CD14-positive monocyte (primary cell): ENCODE measurements at regions not wholly inside any gene's neighbourhood (a gene's known extent, or its start where the extent isn't known, plus 50 kb on each side); places are given as distances from the start of the nearest gene placed in this dataset.
"Not testable (repeated sequence)": the region's sequence is repeated elsewhere in the genome, so short reads cannot be mapped to it uniquely, and the experiment has no call there.

ENCODE experiments used
- DNase-seq, 3 donors: peaks; one replicate each; pipeline ENCODE4 v3.0.0-alpha.2; 2011 to 2022
- H2AFZ ChIP-seq: 2 replicates; pipeline ENCODE4 v1.6.0; 2012; ENCODE audit warnings: mild to moderate bottlenecking, low read depth, low read length, inconsistent platforms; ENCODE audit not compliant: insufficient read depth, poor library complexity, severe bottlenecking
- H3K27ac ChIP-seq, 2 donors: 1 replicate in 1 of 2; 2 replicates in 1 of 2; pipeline ENCODE4 v1.5.1; 2012 to 2013; ENCODE audit warnings: low read length in 2 of 2, control low read depth in 1 of 2, inconsistent platforms in 1 of 2, low read depth in 1 of 2, mild to moderate bottlenecking in 1 of 2
- H3K27me3 ChIP-seq, 2 donors: one replicate each; pipeline versions ENCODE4 v1.6.0 to v1.6.1; 2011 to 2013; ENCODE audit warnings: low read length in 2 of 2; ENCODE audit not compliant: control insufficient read depth in 2 of 2, insufficient read depth in 2 of 2
- H3K36me3 ChIP-seq, 2 donors: replicated peaks in 1 of 2; 1 replicate in 1 of 2; 2 replicates in 1 of 2; pipeline versions ENCODE4 v1.5.1 to v1.6.1; 2012 to 2013; ENCODE audit warnings: low read length in 2 of 2, control low read depth in 1 of 2, inconsistent platforms in 1 of 2, mild to moderate bottlenecking in 1 of 2; ENCODE audit not compliant: insufficient read depth in 2 of 2, control insufficient read depth in 1 of 2
- H3K4me1 ChIP-seq, 2 donors: 1 replicate in 1 of 2; 2 replicates in 1 of 2; pipeline versions ENCODE4 v1.5.1 to v1.6.1; 2012 to 2013; ENCODE audit warnings: low read length in 2 of 2, control low read depth in 1 of 2, inconsistent platforms in 1 of 2, mild to moderate bottlenecking in 1 of 2, moderate library complexity in 1 of 2; ENCODE audit not compliant: insufficient read depth in 2 of 2, control insufficient read depth in 1 of 2
- H3K4me2 ChIP-seq: replicated peaks from 2 replicates; pipeline ENCODE3; 2012; ENCODE audit warnings: low read length, moderate library complexity, mild to moderate bottlenecking; ENCODE audit not compliant: poor library complexity, severe bottlenecking; ENCODE audit errors: extremely low read depth
- H3K4me3 ChIP-seq, 3 experiments: fragments of 200-600 bp in 1 of 3; sonication (generic) in 1 of 3; replicated peaks in 1 of 3; 1 replicate in 2 of 3; 2 replicates in 1 of 3; pipeline ENCODE4 v1.5.1; 2011 to 2013; ENCODE audit warnings: low read length in 3 of 3, mild to moderate bottlenecking in 3 of 3, control low read depth in 2 of 3, low read depth in 2 of 3, inconsistent platforms in 1 of 3, moderate library complexity in 1 of 3
- H3K79me2 ChIP-seq: 2 replicates; pipeline ENCODE4 v1.6.0; 2012; ENCODE audit warnings: mild to moderate bottlenecking, control low read depth, inconsistent platforms, low read length, moderate library complexity; ENCODE audit not compliant: insufficient read depth
- H3K9ac ChIP-seq: 2 replicates; pipeline ENCODE4 v1.6.0; 2017; ENCODE audit warnings: low read length, mild to moderate bottlenecking; ENCODE audit not compliant: insufficient read depth, poor library complexity, severe bottlenecking
- H3K9me3 ChIP-seq, 2 donors: replicated peaks in 1 of 2; 1 replicate in 1 of 2; 2 replicates in 1 of 2; pipeline versions ENCODE4 v1.5.1 to v1.6.1; 2012 to 2013; ENCODE audit warnings: low read length in 2 of 2, control low read depth in 1 of 2; ENCODE audit not compliant: control insufficient read depth in 1 of 2, insufficient read depth in 1 of 2
- H4K20me1 ChIP-seq: 2 replicates; pipeline ENCODE4 v1.6.0; 2012; ENCODE audit warnings: mild to moderate bottlenecking, low read length, control low read depth, moderate library complexity; ENCODE audit not compliant: insufficient read depth
- H3K27ac Mint-ChIP-seq, 7 donors: one replicate each; pipeline ENCODE4 v1.8.0; 2020; ENCODE audit warnings: mild to moderate bottlenecking in 7 of 7, mixed read lengths in 7 of 7, moderate library complexity in 6 of 7, inconsistent platforms in 2 of 7
- H3K27me3 Mint-ChIP-seq, 3 donors: one replicate each; pipeline ENCODE4 v1.8.0; 2021 to 2022; ENCODE audit warnings: low read depth in 3 of 3, mild to moderate bottlenecking in 3 of 3, mixed read lengths in 3 of 3, moderate library complexity in 3 of 3, inconsistent platforms in 1 of 3
- H3K36me3 Mint-ChIP-seq, 2 donors: one replicate each; pipeline ENCODE4 v1.8.0; 2020; ENCODE audit warnings: mixed read lengths in 2 of 2, inconsistent platforms in 1 of 2, mild to moderate bottlenecking in 1 of 2
- H3K4me1 Mint-ChIP-seq: one replicate; pipeline ENCODE4 v1.8.0; 2020; ENCODE audit warnings: mild to moderate bottlenecking, mixed read lengths
- H3K4me3 Mint-ChIP-seq, 2 donors: one replicate each; pipeline ENCODE4 v1.8.0; 2020; ENCODE audit warnings: mild to moderate bottlenecking in 2 of 2, mixed read lengths in 2 of 2, moderate library complexity in 1 of 2
- H3K9me3 Mint-ChIP-seq, 7 donors: one replicate each; pipeline ENCODE4 v1.8.0; 2020 to 2022; ENCODE audit warnings: mixed read lengths in 7 of 7, mild to moderate bottlenecking in 6 of 7, moderate library complexity in 6 of 7, inconsistent platforms in 2 of 7
- WGBS: methylation state at CpG from one replicate; pipeline ENCODE4 v1.1.5; 2013; ENCODE audit warnings: missing lambda C conversion rate; ENCODE audit not compliant: insufficient coverage; 5-methylcytosine and 5-hydroxymethylcytosine counted together
- intact Hi-C, 2 donors: fragments of 100-400 bp; cut with micrococcal nuclease; formaldehyde crosslinking; loops; one replicate each; pipeline versions ENCODE4 v1.15.0 to v1.15.1; 2023

DNA sequence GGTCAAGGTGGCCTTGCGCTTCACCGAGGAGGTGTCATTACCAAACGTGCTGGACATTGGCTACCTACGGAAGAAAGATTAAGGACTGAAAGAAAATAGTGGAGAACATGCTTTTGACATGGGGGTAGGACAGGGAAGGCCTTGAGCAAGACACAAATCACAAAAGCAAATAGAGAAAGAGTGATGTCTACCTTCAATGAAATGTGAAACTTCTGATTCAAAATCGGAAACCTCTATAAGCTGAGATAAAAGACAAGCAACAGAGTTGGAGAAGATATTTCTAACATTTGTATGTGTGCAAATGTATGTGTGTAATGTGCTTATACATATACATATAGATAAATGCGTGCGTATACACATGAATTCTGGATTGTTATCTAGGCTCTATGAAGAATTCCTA, 89.5 kb upstream of the PLGLB2 start:
- H3K27ac Mint-ChIP-seq, H4K20me1 ChIP-seq, H3K4me1 Mint-ChIP-seq, H3K27me3 Mint-ChIP-seq, H3K79me2 ChIP-seq, H3K27ac ChIP-seq, intact Hi-C loops, H3K27me3 ChIP-seq, DNase-seq, H3K4me3 ChIP-seq, H3K9ac ChIP-seq, H3K9me3 ChIP-seq, H3K36me3 ChIP-seq, H2AFZ ChIP-seq, H3K36me3 Mint-ChIP-seq, H3K4me3 Mint-ChIP-seq, H3K4me1 ChIP-seq, H3K9me3 Mint-ChIP-seq, H3K4me2 ChIP-seq: not testable (repeated sequence)
- no CpG with 5 or more reads among the region's 7 CpGs for WGBS

DNA sequence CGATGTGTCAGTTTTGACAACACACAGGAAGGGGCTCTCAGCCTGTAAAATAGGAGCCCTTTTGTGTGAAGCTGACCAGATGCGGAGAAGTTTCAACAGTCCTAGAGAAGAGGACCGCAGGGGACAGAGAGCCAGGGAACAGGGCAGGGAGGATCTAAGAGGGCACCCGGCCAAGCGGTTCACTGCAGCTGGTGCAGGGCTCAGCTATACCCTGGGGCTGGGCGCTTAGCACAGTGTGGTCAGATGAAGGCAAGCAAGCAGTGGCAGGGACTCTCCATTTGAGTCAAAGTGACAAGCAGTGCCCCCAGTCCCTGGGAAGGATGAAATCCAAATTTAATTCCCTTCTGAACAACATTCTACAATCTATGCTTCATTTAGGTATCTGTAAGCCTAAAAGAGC, 88.9 kb upstream of the PLGLB2 start:
- H3K79me2 ChIP-seq, H3K4me2 ChIP-seq, H3K9ac ChIP-seq, H3K9me3 Mint-ChIP-seq, H3K4me3 ChIP-seq, H3K27me3 ChIP-seq, H3K27ac ChIP-seq, H3K4me3 Mint-ChIP-seq, H3K4me1 ChIP-seq, H3K27ac Mint-ChIP-seq, H3K36me3 ChIP-seq, intact Hi-C loops, H3K27me3 Mint-ChIP-seq, H3K36me3 Mint-ChIP-seq, H3K4me1 Mint-ChIP-seq, H4K20me1 ChIP-seq, H3K9me3 ChIP-seq, H2AFZ ChIP-seq, DNase-seq: not testable (repeated sequence)
- WGBS = no CpG with 5 or more reads among the region's 6 CpGs

DNA sequence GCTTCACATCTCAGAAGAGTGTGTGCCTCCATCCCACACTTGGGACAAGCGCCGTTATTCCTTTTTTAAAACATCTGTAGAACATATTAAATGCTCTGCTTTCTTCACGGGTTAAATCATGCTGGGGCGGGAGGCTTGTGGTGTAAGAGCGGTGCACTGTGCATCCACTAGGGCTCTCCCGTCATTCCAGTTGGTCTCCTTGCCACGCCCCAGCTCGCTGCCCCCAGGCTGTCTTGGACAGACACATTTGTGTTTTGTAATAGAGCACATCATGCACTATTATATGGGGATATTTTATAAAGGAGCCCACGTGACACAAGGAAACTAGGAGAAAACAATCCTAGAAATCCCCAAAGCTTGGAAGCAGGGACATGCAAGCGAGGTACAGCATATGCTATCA, 87.7 kb upstream of the PLGLB2 start:
- H3K9me3 Mint-ChIP-seq, H3K4me2 ChIP-seq, H3K9me3 ChIP-seq, H4K20me1 ChIP-seq, H3K27ac Mint-ChIP-seq, H3K27ac ChIP-seq, H3K36me3 Mint-ChIP-seq, H3K4me1 ChIP-seq, H3K27me3 ChIP-seq, H3K4me1 Mint-ChIP-seq, H3K27me3 Mint-ChIP-seq, H3K36me3 ChIP-seq, DNase-seq, H3K9ac ChIP-seq, H3K79me2 ChIP-seq, H3K4me3 ChIP-seq, H3K4me3 Mint-ChIP-seq, H2AFZ ChIP-seq, intact Hi-C loops: not testable (repeated sequence)
- no CpG with 5 or more reads among the region's 10 CpGs for WGBS

DNA sequence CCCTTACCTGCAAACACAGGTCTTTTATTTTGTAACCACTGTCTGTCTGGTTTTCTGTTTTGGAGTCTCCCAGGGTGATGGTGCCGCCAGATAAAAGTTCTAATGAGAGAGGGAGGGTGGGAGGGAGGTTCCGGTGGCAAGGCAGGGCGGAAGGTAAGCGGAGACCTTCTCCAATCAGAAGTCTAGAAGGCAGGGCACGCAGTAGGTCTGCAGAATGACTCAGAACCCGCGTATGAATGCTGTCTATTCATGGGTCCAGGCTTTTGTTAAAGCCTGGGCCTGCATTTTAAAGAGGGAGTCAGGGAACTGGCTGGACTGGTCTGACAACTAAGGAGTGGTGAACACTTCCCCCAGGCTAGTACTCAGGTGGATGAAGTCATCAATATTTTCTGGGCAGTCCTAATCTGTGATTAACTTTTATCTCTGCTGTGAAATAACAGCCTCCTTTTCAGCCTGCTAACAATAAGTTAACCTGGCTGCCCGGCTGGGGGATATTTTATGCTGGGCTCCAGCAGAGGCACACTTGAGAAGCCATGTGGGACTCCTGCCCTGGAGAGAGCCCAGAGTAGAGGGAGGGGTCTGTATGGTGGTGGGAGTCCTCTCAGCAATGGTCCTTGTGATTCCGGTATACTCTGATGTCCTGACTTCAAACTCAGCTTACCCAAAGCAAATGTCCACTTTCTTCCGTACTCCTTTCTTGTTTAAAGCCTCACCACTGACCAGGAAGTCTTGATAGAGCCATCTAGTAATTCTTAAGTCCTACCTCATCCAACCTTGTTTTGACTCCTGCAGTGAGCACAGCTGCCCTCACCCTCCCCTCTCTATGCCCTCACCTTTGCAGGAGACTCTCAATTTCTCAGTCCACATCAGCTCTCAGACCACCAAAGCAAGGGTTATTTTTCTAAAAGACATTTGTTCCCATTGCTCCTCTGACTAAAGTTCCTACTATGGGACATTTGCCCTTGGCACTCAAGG, 85.3 kb upstream of the PLGLB2 start:
- H3K4me3 ChIP-seq, DNase-seq, H3K4me1 Mint-ChIP-seq, H3K9ac ChIP-seq, H3K27ac ChIP-seq, H3K9me3 Mint-ChIP-seq, H3K36me3 ChIP-seq, H3K79me2 ChIP-seq, H3K4me1 ChIP-seq, H3K27ac Mint-ChIP-seq, H3K4me2 ChIP-seq, intact Hi-C loops, H3K36me3 Mint-ChIP-seq, H4K20me1 ChIP-seq, H3K4me3 Mint-ChIP-seq, H3K27me3 Mint-ChIP-seq, H3K9me3 ChIP-seq, H2AFZ ChIP-seq, H3K27me3 ChIP-seq: not testable (repeated sequence)
- WGBS = no CpG with 5 or more reads among the region's 10 CpGs
